DMS53 (cell line): ENCODE measurements at regions not wholly inside any gene's neighbourhood (a gene's known extent, or its start where the extent isn't known, plus 50 kb on each side); places are given as distances from the start of the nearest gene placed in this dataset.
"Not testable (repeated sequence)": the region's sequence is repeated elsewhere in the genome, so short reads cannot be mapped to it uniquely, and the experiment has no call there.

Experiments used
- DNase-seq: peaks from one replicate; lab custom pipeline; 2025; lab: John Stamatoyannopoulos, UW

DNA sequence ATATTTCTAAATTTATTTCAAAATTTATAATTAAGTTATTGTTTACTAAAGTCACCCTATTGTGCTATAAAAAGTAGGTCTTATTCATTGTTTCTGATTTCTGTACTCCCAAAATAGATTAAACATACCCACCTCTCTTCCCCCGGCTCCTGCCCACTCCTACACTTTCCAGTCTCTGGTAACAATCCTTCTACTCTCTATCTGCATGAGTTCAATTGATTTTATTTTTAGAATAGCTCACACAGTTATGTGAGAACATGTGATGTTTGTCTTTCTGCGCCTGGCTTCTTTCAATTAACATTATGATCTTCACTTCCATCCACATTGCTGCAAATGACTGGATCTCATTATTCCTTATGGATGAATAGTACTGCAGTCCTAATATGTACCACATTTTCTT is 269.3 kb downstream of the ACTRT1 start:
- no peak for DNase-seq

DNA sequence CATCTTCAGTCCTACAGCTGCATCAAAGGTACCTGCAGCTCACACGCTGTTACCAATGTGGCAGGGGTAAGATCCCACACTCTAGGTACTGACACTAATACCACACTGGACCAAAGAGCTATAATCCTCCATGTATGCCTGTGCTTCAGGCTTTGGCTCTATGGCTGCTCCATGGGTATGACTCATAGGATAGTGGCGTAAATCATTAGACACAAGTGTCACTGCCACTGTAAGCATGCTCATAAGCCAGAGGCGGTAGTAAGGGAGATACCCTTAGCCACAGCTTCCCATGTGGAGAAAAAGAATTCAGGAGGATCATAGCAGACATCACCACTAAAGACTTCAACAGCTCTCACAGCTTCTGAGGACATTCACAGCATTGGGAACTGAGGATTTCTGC is 287.5 kb downstream of the ACTRT1 start:
- DNase-seq, result peak; percentile 81

DNA sequence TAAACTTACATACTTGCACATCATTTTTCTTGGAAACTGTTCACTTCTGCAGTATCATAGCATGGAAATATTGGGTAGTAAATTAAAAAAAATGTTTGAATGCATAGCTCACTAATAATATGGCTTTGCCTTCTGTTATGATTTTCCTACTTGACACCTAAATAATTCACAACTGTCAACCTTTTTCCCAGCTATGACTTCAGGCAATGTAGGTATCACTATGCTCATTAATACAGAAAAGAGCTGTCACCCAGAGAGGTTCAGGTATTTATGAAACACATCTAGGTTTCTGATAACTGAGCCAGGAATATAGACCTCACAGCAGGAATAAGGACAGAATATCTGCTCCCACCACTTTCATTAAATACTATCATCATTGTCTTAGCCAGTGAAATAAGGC is 289.5 kb downstream of the ACTRT1 start:
- DNase-seq, result no peak

DNA sequence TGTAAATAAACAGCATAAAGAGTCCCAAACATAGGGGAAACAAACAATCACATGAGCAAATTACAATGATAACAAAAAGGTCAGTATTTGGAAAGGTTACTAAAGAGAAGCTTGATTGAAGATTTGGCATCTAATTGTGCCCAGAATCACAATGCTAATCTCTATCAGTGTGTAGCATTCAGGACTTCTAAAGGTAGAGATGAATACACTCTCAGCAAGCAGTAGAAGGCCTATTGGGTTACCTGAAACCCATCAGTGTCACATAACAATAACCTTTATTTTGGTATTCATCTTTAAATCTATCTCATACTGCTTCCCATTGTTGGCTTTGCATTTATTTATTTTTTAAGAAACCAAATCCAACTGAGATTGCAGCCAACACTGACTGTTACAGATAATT is 319.5 kb downstream of the ACTRT1 start:
- no peak for DNase-seq

DNA sequence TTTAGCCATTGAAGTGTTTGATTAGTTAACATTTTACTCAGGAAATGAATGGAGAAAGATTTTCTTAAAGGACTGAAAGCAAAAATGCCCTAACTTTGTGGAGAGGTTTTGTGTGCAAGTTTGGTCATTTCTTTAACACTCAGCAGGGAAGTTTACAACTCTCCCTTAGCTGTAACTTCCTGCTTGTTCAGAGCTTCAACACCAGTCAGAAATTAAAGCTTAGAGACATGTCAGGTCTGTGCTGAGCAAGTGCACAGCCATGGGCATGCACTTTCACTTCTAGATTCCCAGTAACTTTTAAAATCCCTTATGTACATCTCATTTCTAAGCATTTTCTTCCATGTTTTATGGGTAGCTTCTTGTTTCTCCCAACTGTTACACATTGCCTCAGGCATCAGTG is 326.0 kb downstream of the ACTRT1 start:
- DNase-seq, result peak; percentile 3

GRCh38 chrX:127708155-127708554 is 344.0 kb downstream of the ACTRT1 start:
- DNase-seq, result peak; percentile 93

GRCh38 chrX:127702527-127702926 is 349.7 kb downstream of the ACTRT1 start:
- DNase-seq, result no peak

GRCh38 chrX:127662942-127663341 is 389.3 kb downstream of the ACTRT1 start:
- not testable (repeated sequence) for DNase-seq

- DNase-seq, result no peak
Observed at GRCh38 chrX:127649011-127649410, 403.2 kb downstream of the ACTRT1 start.

DNA sequence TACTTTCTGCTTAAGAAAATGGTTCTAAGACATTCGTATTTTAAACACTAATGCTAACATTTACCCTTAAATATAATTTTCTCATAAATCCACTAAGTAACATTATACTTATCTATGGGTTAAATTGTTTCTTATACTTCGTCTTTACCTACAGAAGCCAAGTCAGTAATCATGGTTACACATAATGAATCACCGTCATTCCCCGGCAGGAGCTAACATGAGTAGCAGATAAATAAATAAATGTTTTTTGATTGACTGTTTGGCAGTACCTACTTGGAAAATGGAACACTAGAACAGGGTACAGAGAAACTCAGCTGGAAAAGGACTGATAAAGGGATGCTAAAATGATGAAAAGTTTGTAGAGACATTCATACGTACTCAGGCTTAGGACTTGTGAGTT is 430.4 kb downstream of the ACTRT1 start:
- no peak for DNase-seq

DNA sequence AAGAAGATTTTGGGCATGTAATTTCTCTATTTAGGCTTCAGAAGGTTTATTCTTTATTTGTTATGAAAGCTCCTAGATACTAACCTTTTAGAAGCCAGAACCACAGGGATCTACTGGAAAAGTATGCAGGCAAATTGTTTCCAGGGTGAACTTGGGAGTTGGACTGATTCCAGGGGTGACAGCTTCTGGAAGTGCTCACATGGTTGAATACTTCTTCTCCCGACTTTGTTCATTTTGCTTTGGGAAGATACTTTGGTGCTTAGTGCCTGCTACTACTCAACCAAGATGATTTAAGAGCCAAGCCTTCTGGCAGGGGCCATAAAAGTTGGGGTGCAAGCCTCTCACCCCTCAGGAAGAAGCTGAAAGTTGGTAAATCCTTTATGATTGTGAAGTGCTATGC is 445.6 kb downstream of the ACTRT1 start:
- DNase-seq, result no peak

- no peak for DNase-seq
Observed at GRCh38 chrX:127596882-127597281, 455.3 kb downstream of the ACTRT1 start.

DNA sequence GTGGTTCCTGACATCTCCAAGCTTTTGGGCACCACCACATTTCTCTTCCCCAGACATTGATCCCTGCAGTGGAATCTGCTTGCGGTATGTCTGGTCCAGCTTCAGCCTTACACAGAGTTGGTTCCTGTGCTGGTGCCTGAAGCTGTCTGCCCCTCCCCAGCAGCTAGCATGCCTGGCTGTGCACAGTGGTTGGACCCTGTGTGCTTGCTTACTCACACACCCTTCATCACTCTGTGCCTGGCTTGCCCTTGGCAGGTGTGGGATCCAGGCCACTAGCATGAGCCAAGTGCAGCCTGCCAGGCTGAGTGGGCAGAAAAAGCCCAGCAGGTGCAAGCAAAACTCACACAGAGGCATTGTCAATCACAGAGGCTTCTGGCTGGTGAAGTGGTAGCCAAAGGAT is 473.8 kb downstream of the ACTRT1 start:
- DNase-seq, result peak; percentile 33

DNA sequence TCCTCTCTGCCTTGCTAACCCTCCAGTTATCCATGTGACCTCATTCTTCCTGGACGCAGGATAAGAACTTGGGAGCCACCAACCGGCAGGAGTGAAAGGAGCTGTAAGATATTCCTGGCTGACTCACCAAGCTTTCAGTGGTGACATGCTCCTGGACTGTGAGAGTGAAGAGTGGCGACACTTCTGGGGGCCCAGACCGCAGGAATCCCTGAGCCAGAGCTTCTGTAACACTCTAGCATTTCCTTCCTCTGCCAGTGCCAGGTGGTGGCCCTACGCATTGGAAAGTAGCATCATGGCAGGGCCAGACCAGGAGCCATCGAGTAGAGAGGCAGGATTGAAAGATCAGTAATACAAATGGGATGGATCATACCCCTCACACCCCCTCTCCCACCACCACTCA is 474.3 kb downstream of the ACTRT1 start:
- DNase-seq, result no peak

- no peak for DNase-seq
Observed at GRCh38 chrX:127574829-127575228, 477.4 kb downstream of the ACTRT1 start.

DNA sequence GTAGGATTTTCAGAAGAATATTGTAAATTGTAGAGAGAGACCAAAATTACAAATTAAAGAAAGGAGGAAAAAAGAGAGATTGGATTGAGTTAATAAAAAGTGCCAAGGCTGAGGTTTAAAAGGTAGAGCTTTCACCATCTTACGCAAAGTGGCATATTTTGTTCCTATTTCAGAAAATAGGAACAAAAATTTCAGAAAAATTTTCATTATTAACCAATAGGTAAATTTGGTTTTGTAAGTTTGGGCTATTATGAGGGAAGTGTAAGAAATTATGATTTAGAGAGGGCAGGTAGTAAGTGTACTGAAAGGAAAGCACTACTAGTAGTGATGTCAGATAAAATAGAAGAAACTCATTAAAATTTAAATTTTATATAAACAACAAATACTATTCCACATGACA is 479.7 kb downstream of the ACTRT1 start:
- DNase-seq, result no peak

DNA sequence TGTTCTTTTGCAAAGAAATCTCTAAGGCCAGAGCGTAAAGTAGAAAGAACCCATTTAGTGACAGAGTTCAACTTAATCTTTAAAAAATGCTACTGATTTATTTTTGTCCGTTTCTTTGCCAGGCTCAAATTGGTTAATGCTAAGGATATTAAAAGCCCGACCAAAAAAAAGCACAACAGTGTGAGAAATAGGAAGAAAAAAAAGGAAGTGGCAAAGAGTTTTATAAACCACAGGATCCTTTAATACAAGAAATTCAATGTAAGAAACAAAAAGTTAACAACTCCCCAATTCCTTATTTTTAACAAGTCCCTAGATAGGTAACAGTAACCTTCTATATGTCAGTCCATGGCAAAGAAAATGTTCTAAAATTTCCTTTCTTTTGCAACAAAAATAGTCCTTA is 480.4 kb downstream of the ACTRT1 start:
- no peak for DNase-seq

DNA sequence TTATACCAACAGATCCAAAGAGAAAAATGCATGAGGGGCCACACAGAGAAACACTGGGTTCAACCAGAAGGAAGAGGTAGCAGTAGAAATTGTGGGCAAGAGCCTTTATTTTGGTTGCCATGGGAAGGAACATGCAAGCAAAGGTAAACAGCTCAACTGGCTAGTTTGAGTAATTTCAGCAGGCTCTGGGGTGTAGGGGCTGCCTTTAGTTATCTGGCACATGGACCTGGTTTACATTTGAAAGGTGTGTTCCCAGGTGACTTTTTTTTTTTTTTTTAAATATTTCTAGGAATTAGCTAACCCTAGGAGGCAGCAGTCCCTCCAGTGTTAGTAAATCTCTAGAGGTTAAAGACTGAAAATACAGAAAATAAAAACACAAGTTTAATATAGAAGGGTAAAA is 481.9 kb downstream of the ACTRT1 start:
- no peak for DNase-seq

- DNase-seq, result no peak
Observed at GRCh38 chrX:127568691-127569090, 483.5 kb downstream of the ACTRT1 start.

DNA sequence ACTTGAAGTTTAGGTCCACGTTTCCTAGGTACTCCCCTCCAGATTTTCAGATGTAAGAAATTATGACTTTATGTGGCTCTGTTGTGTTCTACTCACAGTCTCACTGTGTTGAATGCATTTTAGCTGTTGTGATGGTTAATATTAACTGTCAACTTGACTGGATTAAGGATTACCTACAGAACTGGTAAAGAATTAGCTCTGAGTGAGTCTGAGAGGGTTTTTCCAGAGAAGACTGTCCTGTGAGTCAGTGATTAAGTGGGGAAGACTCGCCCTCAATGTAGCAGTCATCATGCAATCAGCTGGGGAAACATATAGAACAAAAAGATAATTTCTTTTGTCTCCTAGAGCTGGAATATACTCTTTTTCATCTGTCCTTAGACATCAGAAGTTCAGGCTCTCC is 493.4 kb downstream of the ACTRT1 start:
- no peak for DNase-seq

- DNase-seq, result no peak
Observed at GRCh38 chrX:127552571-127552970, 499.6 kb downstream of the ACTRT1 start.

DNA sequence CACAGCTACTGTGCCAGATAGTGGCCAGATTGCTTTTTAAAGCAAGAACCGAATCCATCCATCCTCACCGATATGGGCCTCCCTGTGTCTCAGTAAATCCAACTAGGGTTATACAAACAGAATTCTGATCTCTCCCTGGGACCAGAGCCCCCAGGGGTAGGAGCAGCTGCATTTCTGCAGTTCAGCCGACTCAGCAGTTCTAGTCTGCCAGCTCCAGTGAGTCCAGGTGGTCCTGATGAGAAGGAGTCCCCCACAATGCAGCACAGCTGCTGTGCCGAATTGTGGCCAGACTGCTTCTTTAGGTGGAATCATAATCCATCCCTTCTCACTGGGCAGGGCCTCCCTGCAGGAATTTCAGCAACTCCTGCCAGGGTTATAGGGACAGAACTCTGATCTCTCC is 532.9 kb downstream of the ACTRT1 start:
- DNase-seq, result no peak

GRCh38 chrX:127490000-127490399 is 562.2 kb downstream of the ACTRT1 start:
- peak; percentile 2 for DNase-seq

GRCh38 chrX:127466211-127466610 is 586.0 kb downstream of the ACTRT1 start:
- DNase-seq, result no peak

GRCh38 chrX:127459790-127460189 is 592.4 kb downstream of the ACTRT1 start:
- DNase-seq, result peak; percentile 31
